ENCODE measurements at regions not wholly inside any gene's neighbourhood (a gene's known extent, or its start where the extent isn't known, plus 50 kb on each side); places are given as distances from the start of the nearest gene placed in this dataset.

DNA sequence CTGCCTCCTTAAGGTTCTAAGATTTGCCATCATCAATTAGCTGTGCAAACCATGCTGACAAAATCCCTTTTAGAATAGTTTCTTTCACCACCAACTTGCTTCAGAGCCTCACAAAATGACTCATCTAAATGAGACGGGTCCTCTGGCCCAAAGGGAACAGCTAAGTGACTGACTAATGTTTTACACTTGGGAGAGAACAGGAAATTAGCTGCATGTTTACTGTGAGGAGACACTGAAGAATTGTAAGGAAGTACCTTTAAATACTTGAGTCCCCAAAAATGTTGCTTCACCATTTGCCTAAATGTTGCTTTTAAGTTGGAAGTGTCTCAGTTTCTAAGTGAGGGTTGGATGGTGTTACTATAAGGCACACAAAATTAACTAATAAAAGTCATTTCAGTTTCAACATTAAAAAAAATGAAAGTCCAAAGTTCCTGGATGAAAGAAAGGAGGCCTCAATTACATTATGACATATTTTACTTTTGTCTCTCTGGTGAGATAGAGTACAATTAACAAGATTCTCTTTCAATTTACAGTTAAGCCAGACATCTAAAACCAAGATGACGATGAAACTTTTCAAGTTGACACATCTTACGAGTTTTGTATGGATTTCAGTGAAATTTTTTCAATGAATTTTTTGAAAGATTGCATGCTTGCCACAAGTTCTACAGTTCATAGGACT, 229.1 kb upstream of the FN1 start:
- H3K4me3 ChIP-seq, result no peak overlapping the region
- 70 to 74% methylated on average over 3 of the region's 3 CpGs for WGBS, 2 donors
- intact Hi-C loops (cut with DNase I), result no loop called here
- ATAC-seq, result no peak
- H3K27me3 ChIP-seq, result no peaks in the 10 kb centered on the region
- H3K9me3 ChIP-seq, result no peaks in the 10 kb centered on the region
- H3K36me3 ChIP-seq (replicated peaks in 1 of 2; ENCODE audit: insufficient read depth in 1 of 2, low read depth in 2 of 2), result no peaks in the 10 kb centered on the region
- TF ChIP-seq, protein P1, sequence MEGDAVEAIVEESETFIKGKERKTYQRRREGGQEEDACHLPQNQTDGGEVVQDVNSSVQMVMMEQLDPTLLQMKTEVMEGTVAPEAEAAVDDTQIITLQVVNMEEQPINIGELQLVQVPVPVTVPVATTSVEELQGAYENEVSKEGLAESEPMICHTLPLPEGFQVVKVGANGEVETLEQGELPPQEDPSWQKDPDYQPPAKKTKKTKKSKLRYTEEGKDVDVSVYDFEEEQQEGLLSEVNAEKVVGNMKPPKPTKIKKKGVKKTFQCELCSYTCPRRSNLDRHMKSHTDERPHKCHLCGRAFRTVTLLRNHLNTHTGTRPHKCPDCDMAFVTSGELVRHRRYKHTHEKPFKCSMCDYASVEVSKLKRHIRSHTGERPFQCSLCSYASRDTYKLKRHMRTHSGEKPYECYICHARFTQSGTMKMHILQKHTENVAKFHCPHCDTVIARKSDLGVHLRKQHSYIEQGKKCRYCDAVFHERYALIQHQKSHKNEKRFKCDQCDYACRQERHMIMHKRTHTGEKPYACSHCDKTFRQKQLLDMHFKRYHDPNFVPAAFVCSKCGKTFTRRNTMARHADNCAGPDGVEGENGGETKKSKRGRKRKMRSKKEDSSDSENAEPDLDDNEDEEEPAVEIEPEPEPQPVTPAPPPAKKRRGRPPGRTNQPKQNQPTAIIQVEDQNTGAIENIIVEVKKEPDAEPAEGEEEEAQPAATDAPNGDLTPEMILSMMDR (IDR thresholded peaks at IDR 0.05), result no peak
- TF ChIP-seq POLR2A (IDR thresholded peaks at IDR 0.05), result no peak
- H3K27ac ChIP-seq, result no peak overlapping the region
- H3K4me1 ChIP-seq, result no peaks in the 10 kb centered on the region
- DNase-seq, result peak in 1 of 4 donors; percentile 25

DNA sequence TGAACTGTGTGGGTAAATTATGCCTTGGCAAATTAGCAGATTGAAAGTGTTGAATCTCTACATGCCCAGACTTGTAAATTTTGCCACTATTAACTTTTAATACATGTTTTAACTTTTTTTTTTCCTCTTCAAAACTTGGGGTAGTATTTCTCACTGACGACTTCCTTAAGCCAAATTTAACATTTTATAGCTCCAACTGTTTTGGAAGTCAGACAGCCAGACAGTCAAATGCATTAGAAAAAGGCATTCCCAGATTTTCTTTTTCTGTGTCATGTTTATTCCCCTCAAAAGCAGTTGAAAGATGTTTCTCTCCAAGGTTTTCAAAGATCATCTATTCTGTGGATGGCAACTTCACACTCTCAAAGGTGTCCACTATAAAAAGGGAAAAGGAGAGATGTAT, 226.8 kb upstream of the FN1 start:
- WGBS, 2 donors, result 29 to 38% methylated on average over 1 of the region's 1 CpG

DNA sequence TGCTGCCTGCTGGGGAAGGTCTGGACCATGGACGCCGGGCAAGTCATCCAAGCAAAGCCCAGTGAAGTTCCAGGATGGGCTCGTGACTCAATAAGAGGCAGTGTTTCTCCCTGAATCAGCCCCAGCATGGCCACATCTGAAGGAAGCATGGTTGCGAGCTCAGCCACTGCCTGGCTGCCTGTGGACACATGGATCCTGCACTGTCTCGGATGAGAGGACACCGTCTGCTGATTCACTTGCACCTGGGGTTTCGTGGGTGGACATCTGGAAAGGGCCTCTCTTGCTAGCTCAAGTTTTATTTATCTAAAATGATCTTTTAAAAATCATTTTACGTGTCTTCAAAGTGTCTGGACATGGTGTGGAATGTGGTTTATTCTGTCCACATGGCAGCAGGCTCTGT, 224.8 kb upstream of the FN1 start:
- Histone ChIP-seq H3K4me1 (no peaks in the 10 kb centered on the region), H3K27ac (no peak overlapping the region), H3K27me3 (no peaks in the 10 kb centered on the region), H3K36me3 (replicated peaks in 1 of 2; ENCODE audit: insufficient read depth in 1 of 2, low read depth in 2 of 2) (no peaks in the 10 kb centered on the region), H3K9me3 (no peaks in the 10 kb centered on the region), H3K4me3 (no peak overlapping the region)
- 66 to 70% methylated on average over 8 of the region's 8 CpGs for WGBS, 2 donors
- intact Hi-C loops (cut with DNase I), result no loop called here
- TF ChIP-seq, protein P1 (IDR thresholded peaks at IDR 0.05), result no peak
- TF ChIP-seq POLR2A (IDR thresholded peaks at IDR 0.05), result no peak
- no peak for ATAC-seq
- DNase-seq, result peak in 1 of 4 donors; percentile 9

More for the DNA sequence above, 226.8 kb upstream of the FN1 start:
- DNase-seq (no peak), ATAC-seq (no peak)
- Histone ChIP-seq H3K9me3 (no peaks in the 10 kb centered on the region), H3K27ac (no peak overlapping the region), H3K27me3 (no peaks in the 10 kb centered on the region), H3K36me3 (replicated peaks in 1 of 2; ENCODE audit: insufficient read depth in 1 of 2, low read depth in 2 of 2) (no peaks in the 10 kb centered on the region), H3K4me3 (no peak overlapping the region), H3K4me1 (no peaks in the 10 kb centered on the region)
- intact Hi-C loops (cut with DNase I), result no loop called here
- no peak for TF ChIP-seq POLR2A (IDR thresholded peaks at IDR 0.05)
- TF ChIP-seq, protein P1 (IDR thresholded peaks at IDR 0.05), result no peak

DNA sequence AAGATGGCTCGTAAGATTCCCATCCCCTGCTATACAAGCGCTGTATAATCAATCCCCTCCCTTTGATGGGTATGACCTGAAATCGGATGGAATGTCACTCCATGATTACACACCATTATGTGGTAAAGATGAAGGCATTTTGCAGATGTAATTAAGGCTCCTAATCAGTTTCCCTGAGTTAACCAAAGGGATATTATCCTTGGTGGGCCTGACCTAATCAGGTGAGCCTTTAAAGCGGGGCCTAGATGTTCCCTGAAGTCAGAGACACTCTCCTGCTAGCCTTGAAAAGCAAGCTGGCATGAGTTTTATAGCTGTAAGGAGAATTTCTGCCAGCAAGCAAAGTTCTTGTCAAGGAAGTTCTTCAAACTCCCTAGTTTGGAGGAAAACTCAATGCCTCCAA, 223.8 kb upstream of the FN1 start:
- Histone ChIP-seq H3K4me3 (no peak overlapping the region), H3K9me3 (no peaks in the 10 kb centered on the region), H3K27me3 (no peaks in the 10 kb centered on the region), H3K27ac (no peak overlapping the region), H3K36me3 (replicated peaks in 1 of 2; ENCODE audit: insufficient read depth in 1 of 2, low read depth in 2 of 2) (no peaks in the 10 kb centered on the region), H3K4me1 (no peaks in the 10 kb centered on the region)
- intact Hi-C loops (cut with DNase I), result no loop called here
- DNase-seq (no peak), ATAC-seq (no peak)
- TF ChIP-seq, protein P1 (IDR thresholded peaks at IDR 0.05), result no peak
- TF ChIP-seq POLR2A (IDR thresholded peaks at IDR 0.05), result no peak
- WGBS, 2 donors, result 63 to 76% methylated on average over 4 of the region's 4 CpGs

Measured in body of pancreas (tissue), 4 donors.